CD4-positive, alpha-beta T cell treated with Interleukin-10 for 1 hour (primary cell): ENCODE measurements at regions not wholly inside any gene's neighbourhood (a gene's known extent, or its start where the extent isn't known, plus 50 kb on each side); places are given as distances from the start of the nearest gene placed in this dataset.
"Not testable (repeated sequence)": the region's sequence is repeated elsewhere in the genome, so short reads cannot be mapped to it uniquely, and the experiment has no call there.

ENCODE experiments used
- DNase-seq: peaks from one replicate; pipeline ENCODE4 v3.0.0-alpha.2; 2020

DNA sequence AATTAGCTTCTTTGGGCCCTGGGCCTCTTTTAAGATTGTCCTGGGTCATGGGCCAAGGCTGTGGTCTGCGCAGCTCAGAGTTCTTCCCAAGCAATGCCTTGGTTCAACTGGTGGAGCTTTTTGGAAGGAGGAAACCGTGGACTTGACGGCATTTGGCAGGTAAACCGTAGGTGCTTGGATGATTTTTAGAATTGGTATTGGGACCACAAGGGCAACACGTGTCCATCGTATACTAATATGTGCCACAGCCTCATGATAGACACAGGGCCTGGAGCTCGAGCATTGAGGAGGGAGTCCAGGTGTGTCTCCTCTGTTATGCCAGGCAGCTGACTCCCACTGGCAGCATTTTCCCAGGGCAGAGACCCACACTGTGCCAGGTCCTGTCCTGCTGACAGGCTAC, 120.9 kb upstream of the PITX1 start:
- DNase-seq, result no peak

DNA sequence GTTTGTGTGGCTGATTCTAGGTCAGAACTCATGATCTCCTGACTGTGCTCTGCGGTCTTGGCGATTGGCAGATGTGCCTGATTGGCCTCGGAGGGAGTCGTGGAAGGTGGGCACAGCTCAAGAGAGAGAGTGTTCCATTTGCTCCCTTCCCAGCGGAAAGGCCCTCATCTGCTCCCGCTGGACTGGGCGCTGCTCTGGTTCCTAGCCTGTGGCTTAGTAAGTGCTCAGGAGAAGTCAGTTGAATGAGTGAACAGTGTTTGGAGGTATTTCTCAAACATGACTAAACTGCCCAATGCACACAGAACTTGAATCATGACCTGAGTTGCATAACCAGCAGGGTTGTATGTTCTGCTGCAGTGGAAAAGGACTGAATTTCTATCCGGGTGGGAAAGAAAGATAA, 120.2 kb upstream of the PITX1 start:
- no peak for DNase-seq

DNA sequence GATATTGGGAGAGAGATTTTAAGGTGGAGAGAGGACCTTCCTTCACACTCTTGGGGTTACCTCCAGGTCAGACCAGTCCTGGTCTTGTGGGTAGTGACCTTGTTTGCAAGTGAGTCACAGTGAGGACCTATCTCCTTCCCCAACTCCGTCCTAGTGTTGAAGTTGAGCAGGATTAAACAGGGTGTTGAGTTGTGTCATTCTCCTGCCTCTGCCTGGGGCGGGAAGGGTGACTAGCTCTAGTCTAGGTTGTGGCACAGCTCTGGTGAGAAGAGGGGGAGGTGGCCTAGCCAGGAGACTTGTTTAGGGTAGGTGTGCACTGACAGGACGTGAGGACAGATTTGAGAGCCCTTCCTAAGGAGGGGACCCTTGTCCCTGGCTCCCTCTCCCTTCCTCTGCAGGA, 119.6 kb upstream of the PITX1 start:
- DNase-seq, result no peak

DNA sequence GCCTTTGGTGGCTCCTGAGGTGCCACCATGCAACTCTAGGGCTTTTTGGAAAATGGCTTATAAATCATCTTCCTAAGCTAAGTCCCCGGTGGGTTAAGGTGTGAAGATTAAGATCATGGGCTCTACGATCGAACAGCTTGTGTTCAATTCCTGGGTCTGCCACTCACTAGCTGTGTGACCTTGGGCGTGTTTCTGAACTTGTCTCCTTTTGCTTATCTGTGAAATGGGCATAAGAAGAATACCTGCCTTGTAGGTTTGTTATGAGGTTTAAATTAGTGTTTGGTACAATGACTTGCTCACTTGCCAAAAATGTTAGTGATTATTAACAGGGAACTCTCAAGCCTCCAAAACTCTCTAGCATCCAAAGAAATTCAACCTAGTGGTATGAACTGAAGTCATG, 119.2 kb upstream of the PITX1 start:
- no peak for DNase-seq

DNA sequence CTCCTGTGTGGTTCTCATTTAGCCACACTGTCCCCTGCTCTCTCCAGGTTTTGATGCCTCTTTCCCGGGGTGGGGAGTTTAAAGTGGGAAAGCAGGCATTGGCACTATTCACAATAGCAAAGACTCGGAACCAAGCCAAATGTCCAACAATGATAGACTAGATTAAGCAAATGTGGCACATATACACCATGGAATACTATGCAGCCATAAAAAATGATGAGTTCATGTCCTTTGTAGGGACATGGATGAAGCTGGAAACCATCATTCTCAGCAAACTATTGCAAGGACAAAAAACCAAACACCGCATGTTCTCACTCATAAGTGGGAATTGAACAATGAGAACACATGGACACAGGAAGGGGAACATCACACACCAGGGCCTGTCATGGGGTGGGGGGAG, 117.6 kb upstream of the PITX1 start:
- not testable (repeated sequence) for DNase-seq

DNA sequence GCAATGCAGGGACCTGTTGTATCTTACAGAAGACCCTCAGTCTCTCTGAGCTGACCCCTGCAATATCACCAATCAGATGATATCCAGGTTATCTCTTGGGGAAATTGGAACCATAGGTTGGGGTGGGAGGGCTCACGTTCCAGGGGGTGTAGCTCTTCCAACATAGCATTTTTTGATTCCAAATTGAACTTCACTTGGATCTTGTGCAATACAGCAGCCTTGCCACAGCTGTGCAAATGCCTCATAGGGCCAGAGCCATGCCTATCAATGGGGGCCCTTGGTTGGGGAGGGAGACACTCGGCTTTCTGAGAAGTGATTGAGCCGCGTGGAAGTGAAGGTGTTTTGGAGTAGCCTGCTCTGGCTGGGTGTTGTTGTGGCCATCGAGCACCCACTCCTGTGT, 117.2 kb upstream of the PITX1 start:
- DNase-seq, result no peak

DNA sequence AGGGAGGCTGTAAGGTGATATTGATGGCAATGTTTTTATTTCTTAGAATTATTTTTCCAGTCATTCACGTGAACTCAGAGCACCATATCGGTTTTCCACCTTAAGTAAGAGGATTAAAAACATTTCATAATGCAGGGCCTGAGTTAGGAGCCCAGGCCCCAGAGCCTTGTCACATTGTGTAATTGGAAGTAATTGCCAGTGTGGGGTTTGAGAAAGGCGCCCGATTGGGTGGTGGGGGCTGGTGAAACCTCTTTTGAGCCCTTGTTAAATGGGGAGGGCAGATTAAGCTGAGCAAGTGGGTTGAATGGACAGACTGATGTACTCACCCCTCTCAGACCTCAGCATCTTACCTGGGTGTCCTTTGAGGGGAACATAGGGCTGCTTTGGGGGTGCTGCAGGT, 116.7 kb upstream of the PITX1 start:
- no peak for DNase-seq

DNA sequence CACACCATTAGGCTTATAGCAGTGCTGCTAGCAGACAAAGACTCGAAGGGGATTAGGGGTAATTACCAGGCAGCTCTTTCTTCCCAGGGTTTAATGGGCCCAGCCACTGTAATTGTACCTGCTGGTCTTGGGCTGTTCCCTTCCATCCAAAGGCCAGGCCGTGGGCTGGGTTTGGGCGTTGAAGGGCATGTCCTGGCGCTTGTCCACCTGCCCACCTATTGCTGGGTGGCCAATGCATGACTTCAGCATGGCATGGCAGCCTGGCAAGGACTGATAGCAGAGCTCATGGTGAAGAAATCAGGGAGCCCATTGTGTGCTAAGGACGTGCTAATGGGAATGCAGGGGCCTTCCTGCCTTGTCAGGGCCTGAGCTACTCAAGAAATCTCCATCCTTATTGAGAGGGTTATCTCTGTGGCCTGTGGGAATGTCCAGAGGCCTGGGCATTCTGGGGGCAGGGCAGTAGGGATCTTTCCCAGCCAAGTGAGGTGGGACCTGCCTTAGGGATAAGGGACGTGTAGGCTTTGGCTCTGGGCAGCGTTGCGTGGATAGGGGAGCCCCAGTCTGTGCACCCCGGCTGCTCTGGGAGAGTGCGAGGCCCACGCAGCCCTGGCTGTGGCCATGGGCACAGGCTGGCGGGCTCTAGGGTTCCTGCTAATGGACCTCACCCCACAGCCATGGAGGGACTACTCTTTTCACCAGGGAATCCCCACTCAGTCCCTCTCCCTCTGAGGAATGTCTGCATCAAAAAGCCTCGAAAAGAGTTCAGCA, 116.1 kb upstream of the PITX1 start:
- DNase-seq, result no peak

DNA sequence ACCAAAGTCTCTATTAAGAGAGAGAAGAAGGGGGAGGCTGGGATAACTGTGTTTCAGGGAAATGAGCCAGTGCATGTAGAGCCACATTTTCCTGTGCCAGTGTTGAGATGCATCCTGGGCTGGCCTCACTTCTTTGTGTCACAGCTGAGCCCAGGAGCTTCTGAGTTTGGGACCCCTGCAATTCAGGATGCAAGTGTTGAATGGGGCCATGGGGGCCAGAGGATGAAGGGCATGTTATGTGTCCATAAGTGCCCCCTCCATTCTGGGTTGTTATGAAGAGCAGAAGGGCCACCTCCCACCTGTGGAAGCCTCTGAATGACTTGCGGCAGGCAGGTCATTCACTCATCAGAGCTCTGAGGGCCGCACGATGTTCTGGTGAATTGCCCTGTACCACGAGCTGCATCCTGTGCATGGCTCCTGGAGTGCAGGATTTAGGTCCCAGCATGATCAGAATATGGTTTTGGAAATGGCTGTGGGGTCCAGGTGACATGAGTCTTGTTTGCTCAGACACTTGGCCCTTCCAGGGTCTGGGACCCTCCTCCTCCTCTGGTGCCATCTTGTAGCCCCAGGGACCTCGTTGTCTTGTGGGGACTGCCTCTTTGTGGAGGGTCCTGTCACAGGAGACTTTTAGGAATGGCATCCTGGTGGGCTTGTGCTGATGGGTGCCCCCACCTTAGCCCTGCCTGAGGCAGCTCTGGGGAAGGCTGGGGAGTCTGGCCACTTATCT, 115.4 kb upstream of the PITX1 start:
- DNase-seq, result no peak

DNA sequence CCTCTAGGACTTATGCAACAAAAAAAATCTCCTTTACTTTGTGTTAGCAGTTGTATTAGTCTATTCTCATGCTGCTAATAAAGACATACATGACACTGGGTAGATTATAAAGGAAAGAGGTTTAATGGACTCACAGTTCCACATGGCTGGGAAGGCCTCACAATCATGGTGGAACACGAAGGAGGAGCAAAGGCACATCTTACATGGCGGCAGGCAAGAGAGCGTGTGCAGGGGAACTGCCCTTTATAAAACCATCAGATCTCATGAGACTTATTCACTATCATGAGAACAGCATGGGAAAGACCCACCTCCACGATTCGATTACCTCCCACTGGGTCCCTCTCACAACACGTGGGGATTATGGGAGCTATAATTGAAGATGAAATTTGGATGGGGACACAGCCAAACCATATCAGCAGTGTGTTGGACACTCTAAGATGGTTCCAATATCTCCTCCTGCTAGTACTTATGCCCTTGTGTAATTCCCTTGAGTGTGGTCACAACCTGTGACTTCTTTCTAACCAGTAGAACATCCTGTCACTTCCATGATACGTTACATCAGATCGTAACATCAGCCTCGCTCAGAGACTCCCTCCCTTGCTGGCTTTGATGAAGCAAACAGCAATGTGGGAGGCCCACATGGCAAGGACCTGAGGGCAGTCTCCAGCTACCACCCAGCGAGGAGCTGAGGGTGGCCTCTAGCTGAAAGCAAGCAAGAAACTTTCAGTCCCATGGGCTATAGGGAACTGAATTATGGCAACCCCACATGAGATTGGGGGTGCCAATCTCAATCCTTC, 113.5 kb upstream of the PITX1 start:
- no peak for DNase-seq

DNA sequence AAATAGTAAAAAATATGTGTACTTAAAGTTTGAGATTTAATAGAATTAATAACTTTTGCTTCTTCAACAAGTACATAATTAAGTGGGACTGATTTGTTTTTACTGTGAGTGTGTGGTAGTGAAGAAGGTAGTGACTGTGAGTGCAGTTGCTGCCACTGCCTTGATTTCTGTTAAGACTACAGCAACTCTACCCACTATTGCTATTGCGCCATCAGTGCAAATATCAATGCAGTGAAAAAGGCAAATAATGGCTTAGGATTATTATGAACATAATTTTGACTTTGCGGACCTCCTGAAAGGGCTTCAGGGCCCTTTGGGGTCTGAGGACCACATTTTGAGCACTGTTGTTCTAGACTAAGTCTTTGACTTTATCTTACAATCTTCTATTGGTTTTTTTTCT, 112.0 kb upstream of the PITX1 start:
- DNase-seq, result no peak

DNA sequence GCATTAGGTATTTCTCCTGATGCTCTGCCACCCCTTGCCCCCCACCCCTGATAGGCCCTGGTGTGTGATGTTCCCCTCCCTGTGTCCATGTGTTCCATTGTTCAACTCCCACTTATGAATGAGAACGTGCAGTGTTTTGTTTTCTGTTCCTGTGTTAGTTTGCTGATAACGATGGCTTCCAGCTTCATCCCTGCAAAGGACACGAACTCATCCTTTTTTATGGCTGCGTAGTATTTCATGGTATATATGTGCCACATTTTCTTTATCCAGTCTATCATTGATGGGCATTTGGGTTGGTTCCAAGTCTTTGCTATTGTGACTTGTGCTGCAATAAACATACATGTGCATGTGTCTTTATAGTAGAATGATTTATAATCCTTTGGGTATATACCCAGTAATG, 109.7 kb upstream of the PITX1 start:
- DNase-seq, result not testable (repeated sequence)

DNA sequence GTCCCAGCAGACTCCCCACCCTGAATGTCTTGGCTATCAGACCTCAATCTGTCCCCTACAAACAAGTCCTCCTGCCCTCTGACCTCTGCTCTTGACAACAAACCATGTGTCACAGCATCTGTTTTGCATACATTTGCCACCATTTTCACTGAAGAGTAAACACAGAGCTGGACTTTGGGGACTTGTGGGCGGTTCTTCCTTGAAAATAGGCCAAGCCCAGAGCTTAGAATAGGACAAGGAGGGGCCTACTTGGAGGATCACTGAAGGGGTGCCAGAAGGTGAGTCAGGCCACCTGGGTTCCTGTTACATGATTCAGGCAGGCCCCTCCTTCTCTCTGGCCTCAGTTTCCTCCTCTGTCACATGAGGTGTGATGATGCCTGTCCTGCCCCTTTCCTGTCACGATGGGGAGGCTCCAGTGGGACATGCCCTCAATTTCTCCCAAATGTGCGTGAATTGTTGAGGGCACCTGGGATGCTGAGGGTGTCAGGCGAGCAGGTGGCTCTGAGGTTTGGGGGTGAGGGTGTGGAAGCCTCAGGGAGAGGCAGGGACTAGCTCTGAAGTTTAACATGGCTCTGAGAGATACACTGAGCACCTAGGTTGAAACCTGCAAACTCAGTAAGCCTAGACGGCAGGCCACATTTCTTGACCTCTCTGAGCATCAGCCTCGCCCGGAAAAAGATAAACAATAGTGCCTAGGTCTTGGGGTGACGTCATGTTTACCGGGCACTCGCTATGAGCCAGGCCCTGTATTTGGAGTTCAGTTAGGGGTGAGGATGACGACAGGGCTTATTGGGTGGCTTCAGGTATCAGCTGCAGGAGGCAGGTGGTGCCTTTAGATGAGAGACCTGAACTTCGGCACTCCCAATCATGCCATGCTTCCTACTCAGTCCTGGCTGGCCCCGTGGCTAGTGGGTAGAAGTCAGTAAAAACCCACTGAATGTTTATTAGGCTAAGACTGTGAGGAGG, 107.6 kb upstream of the PITX1 start:
- no peak for DNase-seq

DNA sequence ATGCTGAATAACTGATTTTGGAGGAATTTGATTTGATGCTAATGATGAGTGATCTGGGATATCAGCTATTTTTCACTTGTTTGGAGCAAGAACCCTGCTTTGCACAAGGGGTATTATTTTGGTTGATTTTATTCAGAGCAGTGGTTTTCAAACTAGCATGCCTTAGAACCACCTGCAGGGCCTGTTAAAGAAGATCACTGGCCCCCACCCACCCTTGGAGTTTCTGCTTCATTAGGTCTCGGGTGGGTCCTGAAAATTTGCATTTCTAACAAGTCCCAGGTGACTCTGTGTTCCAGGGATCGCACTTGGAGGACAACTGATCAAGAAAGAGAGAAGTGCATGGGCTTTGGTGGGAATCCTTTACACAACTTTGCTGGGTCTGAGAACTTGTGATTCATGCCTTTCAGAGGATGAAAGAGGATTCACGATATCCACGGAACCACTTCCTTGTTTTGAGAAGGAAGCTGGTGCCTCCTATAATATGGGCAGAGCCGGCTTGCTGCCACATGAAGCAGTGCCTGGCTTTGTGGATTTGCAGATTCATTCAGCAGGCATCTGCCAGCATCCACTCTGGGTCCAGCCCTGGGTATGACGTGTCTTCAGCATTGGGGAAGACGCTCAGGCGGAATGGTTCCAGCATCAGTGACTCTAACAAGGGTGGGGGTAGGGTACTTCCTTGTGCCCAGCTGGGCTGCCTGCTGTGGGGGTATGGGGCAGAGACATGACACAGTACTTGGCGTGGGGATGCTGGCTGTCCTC, 106.6 kb upstream of the PITX1 start:
- DNase-seq, result peak; percentile 6

DNA sequence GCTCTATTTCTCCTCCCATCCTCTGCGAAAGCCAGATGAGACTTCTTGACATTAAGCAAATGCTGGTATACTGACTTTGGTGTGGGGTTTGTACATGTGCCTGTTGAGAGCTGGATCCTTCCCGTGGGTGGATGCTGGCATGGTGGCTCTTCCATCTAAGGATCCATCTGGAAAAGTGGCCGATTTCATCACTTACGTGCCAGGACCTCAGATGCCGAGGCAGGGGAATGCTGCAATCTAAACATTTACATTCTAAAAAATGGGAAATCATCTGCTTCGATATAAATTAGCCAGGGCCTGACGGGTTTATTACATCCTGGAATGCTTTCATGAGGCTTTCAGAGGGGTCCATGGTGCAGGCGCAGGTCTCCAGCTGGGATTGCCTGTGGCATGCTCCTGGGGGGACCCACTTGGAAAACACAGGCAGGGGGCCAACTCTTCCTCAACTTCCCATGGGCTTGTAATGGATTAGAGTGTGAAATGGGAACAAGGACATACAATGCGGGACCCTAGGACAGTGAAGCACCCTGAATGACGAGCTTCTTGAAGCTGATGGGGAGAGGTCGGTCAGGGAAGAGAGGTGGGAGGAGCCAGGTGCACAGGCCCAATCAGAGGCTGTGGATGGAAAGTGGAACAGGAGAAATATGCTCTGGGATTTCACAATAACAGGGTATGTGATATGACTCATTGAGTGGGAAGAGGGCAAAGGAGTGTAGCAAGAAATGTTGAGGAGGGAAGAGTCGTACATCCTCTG, 105.5 kb upstream of the PITX1 start:
- no peak for DNase-seq

DNA sequence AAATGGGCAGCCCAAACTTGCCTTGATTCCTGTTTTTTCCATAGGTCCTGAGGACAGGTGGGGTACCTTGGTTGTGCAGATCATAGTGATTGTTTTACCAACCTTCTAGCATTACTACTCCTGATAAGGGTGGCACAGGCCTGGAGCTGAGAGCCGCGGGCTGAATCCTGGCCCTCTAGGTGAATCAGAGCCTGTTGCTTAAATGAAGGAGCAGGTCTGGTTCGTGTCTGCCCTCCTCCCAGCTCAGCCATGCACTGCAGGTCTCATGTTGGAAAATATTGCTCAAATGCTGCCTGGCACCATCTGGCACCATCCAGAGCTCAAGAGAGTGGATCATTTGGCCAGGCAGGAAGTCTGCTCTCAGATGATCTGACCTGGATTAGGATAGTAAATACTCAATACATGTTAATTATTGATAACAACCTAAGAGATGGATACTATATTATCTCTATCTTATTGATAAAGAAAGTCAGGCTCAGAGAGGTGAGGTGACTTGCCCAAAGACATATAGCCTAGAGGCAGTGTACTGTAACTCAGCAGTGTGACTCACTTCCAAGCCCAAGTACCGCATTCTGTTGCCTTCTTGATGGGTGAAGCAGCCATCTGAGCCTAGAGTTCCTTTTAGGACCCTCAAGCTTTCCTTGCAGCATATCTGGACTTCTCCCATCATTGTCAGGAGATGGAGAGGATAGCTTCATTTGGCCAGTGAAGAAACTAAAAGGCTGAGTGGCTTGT, 104.3 kb upstream of the PITX1 start:
- DNase-seq, result no peak

DNA sequence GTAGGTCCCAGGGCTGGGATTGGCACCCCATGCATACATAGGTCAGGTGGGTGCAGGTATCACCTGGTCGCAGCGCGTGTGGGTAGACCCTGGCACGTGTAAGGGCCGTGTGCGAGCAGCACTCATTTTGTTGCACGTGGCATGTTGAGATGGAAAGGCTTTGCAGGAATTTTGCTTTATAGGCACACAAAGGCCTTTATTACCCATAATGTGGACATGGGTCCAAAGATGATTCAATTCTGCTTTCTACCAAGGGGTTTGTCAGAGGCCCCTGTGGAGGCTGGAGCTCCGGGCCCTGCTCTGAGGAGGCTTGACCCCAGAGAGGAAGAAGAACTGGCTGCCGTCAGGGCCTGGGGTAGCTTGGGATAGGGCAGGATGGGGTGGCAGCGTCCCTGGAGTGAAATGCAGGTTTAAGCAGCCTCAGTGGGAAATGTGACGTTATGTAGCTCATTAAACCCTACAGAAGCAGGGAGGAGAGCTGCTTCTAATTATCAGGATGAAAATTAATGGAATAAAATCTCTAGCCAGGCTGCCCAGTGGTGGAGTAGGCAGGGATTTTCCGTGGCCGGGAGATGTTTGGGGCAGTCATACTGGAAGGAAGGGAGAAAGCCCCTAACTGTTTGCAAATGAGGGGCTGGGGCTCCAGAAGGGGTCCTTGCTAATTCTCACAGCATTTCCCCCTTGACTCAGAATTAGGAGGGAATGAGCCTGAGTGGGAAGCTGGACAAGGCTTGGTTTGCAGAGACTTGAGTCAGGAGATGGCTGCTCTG, 103.3 kb upstream of the PITX1 start:
- DNase-seq, result no peak

DNA sequence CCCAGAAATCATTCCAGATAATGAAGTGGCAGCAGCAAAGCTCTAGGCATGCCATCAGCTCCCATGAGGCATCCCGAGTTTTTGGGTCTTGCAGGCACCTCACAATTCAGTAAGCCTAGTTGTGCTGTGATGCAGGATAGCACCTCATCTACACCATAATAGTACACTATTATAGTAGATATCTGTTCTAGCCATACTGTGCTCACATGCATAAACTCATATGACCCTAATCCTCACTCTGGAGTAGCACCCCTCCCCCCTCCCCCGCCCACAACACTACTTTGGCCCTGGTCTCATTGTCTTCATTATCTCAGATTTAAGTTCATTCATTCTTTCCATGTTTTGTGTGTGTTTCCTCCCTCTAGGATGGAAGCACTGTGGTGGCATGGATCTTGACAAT, 102.5 kb upstream of the PITX1 start:
- DNase-seq, result no peak

DNA sequence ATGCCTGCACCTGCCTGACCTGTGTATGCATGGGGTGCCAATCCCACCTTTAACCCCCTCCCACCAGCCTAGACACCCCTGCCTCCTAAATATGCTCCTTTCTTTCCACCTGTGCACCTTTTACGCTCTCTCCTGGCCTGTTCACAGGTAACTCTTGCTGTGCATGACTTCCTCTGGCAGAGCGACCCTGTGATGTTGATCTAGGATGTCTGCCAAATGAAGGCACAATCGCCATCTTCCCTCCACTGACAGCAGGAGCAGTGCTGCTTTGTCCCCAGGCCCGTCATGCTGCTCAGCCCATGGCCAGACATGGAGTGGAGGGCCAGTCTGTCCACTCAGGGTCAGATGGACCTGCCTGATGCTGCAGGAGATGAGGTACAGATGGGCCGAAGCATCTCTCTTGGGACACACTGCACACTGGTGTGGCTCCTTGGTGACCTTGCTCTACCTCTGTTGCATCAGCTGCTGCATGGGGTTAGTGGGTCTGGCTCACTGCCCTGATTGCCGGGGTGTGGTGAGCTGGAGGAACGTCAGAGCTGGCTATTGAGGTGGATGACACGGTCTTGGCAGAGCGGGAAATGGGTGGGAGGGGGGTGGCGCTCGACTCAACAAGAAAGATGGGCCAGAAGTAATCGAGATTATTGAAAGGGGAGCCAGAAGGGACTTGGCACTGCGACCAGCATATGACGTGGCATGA, 101.7 kb upstream of the PITX1 start:
- no peak for DNase-seq
